BE2C (cell line): ENCODE measurements at regions not wholly inside any gene's neighbourhood (a gene's known extent, or its start where the extent isn't known, plus 50 kb on each side); places are given as distances from the start of the nearest gene placed in this dataset.

Source experiments
- DNase-seq: peaks from one replicate; pipeline ENCODE4 v3.0.0-alpha.2; 2020
- H3K27me3 ChIP-seq: fragments of 250-450 bp; sonication (Bioruptor Pico); 2 replicates; pipeline ENCODE4 v1.5.1; 2020; ENCODE audit warnings: mild to moderate bottlenecking
- H3K36me3 ChIP-seq: fragments of 250-450 bp; sonication (Bioruptor Pico); 2 replicates; pipeline ENCODE4 v1.5.1; 2020; ENCODE audit warnings: mild to moderate bottlenecking
- H3K4me1 ChIP-seq: fragments of 250-450 bp; sonication (Bioruptor Pico); 2 replicates; pipeline ENCODE4 v1.5.1; 2020
- H3K4me3 ChIP-seq: 2 replicates; pipeline ENCODE4 v1.5.1; 2011; ENCODE audit warnings: low read depth, low read length
- H3K9me3 ChIP-seq: fragments of 250-450 bp; sonication (Bioruptor Pico); 2 replicates; pipeline ENCODE4 v1.5.1; 2020
- CTCF ChIP-seq: IDR thresholded peaks from 2 replicates; pipeline ENCODE4 v1.5.1; 2012; ENCODE audit warnings: mild to moderate bottlenecking, low read depth, low read length

- H3K27me3 ChIP-seq = no peaks in the 10 kb centered on the region
- H3K4me1 ChIP-seq = no peaks in the 10 kb centered on the region
- H3K36me3 ChIP-seq = no peaks in the 10 kb centered on the region
- DNase-seq = no peak
- H3K4me3 ChIP-seq = no peak overlapping the region
- H3K9me3 ChIP-seq = no peaks in the 10 kb centered on the region
- no peak for TF ChIP-seq CTCF
Measured at GRCh38 chr2:41294331-41294730, 753.5 kb upstream of the PKDCC start.

GRCh38 chr2:41313082-41313481, 734.7 kb upstream of the PKDCC start:
- Histone ChIP-seq H3K4me1 (peaks cover 9% of the 10 kb centered on the region; the same call in 1 of the 2 replicates), H3K36me3 (no peaks in the 10 kb centered on the region), H3K27me3 (no peaks in the 10 kb centered on the region), H3K4me3 (no peak overlapping the region), H3K9me3 (no peaks in the 10 kb centered on the region)
- no peak for DNase-seq
- TF ChIP-seq CTCF = no peak

GRCh38 chr2:41314511-41315070, 733.2 kb upstream of the PKDCC start:
- no peaks in the 10 kb centered on the region for H3K27me3 ChIP-seq
- H3K36me3 ChIP-seq = no peaks in the 10 kb centered on the region
- H3K4me1 ChIP-seq = peaks cover 9% of the 10 kb centered on the region; the same call in 1 of the 2 replicates
- TF ChIP-seq CTCF = no peak
- no peak overlapping the region for H3K4me3 ChIP-seq
- no peak for DNase-seq
- no peaks in the 10 kb centered on the region for H3K9me3 ChIP-seq

- DNase-seq = no peak
- Histone ChIP-seq H3K36me3 (no peaks in the 10 kb centered on the region), H3K4me3 (no peak overlapping the region), H3K9me3 (no peaks in the 10 kb centered on the region), H3K4me1 (peaks cover 19% of the 10 kb centered on the region), H3K27me3 (no peaks in the 10 kb centered on the region)
- no peak for TF ChIP-seq CTCF
Measured at GRCh38 chr2:41319437-41319836, 728.4 kb upstream of the PKDCC start.

GRCh38 chr2:41320491-41320890, 727.3 kb upstream of the PKDCC start:
- Histone ChIP-seq H3K27me3 (no peaks in the 10 kb centered on the region), H3K9me3 (no peaks in the 10 kb centered on the region), H3K36me3 (no peaks in the 10 kb centered on the region), H3K4me1 (peaks cover 13% of the 10 kb centered on the region), H3K4me3 (no peak overlapping the region)
- no peak for DNase-seq
- TF ChIP-seq CTCF = no peak

GRCh38 chr2:41321351-41321750, 726.5 kb upstream of the PKDCC start:
- TF ChIP-seq CTCF = no peak
- Histone ChIP-seq H3K4me1 (peaks cover 10% of the 10 kb centered on the region), H3K4me3 (no peak overlapping the region)

More at GRCh38 chr2:41321351-41321750, 726.5 kb upstream of the PKDCC start:
- Histone ChIP-seq H3K27me3 (no peaks in the 10 kb centered on the region), H3K36me3 (no peaks in the 10 kb centered on the region), H3K9me3 (no peaks in the 10 kb centered on the region)
- no peak for DNase-seq
